HG03460 (cell line): ENCODE measurements at regions not wholly inside any gene's neighbourhood (a gene's known extent, or its start where the extent isn't known, plus 50 kb on each side); places are given as distances from the start of the nearest gene placed in this dataset.

Source experiments
- ATAC-seq: cut with Tn5 transposase; IDR thresholded peaks from one replicate; pipeline ENCODE4 v1.9.1; 2021; ENCODE audit not compliant: unreplicated experiment

DNA sequence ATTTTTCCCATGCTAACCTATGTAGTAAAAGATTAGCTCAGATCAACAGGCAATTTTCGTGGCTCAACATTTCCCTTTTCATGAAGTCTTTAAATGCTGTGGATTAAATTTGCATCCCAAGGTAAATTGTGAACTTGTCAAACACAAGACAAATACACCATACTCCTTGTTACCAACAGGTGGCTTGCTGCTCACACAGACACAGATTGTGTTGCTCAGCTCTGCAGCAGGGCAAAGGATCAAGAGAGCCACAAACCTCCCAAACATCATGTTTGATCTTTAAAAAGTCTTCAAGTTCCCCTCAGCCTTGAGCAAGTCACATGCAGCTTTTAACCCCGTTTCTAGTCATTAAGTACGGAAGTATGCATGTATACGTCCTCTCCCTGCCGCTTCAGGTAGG lies 119.6 kb upstream of the CNTNAP4 start:
- no peak for ATAC-seq

DNA sequence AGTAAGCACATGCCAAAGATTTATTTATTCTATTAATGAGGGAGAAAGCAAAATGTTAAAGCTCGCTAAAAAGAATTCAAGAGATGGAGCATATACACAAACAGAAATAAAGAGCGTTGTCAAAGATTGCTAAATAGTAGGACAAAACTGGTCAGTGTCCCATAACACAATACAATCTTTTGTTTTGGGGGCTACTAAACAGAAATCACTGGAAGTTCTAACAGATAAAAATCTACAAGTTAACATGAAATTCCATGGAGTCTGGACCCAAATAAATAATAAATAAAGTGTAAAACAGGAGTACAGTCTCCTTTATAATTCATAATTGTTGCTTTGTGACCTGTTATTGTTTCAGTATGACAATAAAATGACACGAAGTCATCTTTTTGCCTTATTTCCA lies 115.2 kb upstream of the CNTNAP4 start:
- no peak for ATAC-seq

DNA sequence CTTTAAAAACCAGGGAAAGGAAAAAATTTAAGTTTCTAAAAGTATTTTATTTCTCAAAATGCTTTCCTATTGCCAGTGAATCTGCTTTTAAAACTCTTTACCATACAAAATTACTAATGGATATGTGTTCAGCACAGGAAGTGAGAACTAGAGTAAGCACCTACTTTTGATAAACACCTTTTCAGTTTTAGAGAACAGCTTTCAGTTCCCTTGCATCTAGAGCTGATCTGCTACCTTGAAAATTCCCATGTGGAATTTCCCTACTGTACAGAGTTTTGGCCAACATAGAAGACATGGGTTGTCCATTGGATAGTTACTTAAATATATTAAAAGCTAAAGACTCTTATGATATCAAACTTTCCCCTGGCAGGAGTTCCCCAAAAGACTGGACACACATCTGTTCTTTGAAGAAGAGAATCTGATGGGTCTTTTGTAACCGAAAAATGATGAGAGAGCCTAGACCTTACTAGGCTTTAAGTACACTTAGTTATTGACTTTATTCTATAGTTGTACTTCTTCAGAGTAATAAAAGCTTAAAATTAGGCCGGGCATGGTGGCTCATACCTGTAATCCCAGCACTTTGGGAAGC lies 112.1 kb upstream of the CNTNAP4 start:
- ATAC-seq: no peak

DNA sequence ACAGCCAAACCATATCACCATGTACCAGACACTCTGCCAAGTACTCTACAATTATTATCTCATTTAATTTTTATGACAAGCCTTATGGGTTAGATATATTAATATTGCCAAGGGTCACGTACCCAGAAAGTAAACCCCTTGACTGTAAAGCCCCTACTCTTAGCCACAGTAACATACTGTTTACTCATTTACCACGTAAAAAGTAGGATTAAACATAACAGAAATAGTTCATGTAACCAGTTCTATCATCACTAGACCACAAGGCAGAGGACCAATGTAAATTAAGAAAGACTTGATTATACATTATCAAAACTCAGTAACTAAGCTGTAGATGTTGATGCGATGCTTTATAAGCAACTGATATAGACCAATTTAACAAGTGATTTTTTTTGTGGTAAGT lies 101.5 kb upstream of the CNTNAP4 start:
- peak; percentile 28 for ATAC-seq

DNA sequence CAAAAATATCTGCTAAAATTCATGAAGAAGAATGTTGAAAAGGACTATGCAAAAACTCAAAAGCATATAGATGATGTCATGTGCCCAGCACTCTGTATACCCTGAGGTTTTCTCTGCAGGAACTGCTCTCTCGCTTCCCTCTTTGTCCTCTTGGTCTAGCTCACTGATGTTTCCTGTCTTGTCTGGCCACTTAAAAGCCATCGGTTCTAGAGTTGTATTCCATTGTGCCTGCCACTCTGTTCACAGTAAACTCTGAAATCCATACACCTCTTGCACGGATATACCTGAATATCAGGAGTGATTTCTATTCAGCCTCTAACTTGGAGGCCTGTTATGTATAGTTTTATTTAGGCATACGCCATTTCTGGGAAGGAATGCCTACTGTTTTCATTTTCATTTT lies 101.0 kb upstream of the CNTNAP4 start:
- peak; percentile 95 for ATAC-seq

DNA sequence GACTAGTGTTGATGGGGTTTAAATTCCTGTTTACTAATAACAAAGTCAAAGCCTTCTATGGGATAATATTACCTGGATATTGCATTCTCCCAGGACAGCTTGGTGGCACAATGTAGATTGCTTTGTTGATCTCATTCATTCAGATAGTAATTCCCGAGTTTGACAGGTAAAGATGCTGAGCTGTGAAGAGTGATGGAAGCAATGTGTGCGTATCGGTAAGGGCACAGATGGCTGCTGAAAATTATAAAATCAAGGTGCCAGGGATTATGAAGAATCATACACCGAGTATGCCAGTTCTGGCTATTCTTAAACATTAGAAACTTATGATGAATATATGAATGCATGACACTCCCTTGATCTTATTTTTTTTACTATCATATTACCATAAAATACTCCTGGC lies 100.6 kb upstream of the CNTNAP4 start:
- no peak for ATAC-seq

DNA sequence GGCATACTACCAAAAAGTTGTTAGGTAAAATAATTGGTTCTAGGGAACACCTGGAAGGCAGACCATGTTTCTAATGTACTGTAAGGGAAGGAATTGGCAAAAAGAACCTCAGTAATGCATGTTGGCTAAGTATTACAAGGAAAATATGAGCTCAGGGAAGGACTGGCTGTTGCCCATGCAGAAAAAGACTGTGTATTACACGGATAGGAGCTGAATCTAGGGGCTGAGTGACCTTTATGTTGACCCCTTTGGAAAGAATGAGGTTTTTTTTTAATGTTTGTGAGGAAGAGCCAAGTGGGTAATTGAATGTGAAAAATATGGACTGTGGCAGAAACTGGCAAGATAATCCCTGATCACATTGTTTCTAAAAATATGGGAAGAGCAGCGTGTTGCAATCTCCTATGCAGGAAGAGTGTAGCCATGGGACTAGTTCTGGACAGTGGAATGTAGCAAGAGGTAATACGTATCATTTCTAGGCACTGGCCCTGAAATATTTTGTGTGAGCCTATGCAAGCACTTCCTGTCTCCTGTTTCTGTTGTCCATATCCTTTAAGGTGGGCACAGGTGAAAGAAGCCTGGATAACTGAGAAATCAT lies 95.1 kb upstream of the CNTNAP4 start:
- ATAC-seq: no peak

DNA sequence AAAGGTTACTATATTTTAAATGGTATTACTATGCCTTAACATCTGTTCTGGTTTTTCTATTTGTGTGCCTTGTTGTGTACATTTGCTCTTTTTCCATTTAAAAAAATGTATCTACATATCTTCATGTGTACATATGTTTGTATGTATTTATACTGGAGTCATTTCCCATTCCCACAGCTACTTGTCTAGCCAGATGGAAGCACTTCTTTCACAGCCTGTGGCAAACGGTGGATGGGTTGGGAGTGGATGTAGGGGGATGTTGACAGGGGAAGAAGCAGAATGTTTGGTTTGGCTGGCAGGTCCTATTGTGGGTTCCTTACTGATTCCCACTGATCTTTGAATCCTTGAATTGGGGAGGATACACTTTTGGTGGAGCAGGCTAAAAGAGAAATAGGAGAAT lies 93.6 kb upstream of the CNTNAP4 start:
- no peak for ATAC-seq

DNA sequence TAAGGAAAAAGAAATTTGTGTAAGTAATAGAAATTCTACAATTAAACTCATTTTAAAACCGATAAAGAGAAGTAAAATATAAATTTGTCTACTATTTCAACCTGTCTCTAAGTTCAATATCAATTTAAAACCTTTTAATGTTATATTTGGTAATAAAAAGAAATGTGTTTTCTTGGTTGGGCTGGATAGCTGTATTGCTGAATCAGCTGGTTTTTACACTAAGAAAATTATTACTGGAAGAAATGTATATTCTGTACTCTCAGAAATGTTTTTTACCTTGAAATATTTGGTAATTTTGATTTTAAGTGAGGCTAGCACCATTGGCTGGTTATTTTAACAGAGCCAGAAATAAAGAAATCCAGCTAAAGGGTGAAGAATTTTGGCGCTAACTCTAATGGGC lies 87.1 kb upstream of the CNTNAP4 start:
- ATAC-seq: no peak

DNA sequence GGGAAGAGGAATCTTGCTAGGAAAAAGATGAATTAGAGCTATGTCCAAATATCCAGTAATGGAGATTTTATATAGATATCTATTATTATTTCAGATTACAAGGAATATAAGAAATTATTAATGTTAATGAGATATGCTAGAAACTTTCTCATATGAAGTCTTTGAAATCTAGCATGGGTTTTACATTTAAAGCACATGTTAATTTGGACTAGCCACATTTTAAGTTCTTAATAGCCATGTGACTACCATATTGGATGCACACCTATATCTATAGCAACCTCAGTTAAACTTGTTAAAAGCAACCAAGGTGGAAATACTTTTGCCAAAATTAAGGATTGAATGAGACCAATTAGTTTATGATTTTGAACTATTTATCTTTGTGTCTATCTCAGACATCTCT lies 86.7 kb upstream of the CNTNAP4 start:
- ATAC-seq: no peak

DNA sequence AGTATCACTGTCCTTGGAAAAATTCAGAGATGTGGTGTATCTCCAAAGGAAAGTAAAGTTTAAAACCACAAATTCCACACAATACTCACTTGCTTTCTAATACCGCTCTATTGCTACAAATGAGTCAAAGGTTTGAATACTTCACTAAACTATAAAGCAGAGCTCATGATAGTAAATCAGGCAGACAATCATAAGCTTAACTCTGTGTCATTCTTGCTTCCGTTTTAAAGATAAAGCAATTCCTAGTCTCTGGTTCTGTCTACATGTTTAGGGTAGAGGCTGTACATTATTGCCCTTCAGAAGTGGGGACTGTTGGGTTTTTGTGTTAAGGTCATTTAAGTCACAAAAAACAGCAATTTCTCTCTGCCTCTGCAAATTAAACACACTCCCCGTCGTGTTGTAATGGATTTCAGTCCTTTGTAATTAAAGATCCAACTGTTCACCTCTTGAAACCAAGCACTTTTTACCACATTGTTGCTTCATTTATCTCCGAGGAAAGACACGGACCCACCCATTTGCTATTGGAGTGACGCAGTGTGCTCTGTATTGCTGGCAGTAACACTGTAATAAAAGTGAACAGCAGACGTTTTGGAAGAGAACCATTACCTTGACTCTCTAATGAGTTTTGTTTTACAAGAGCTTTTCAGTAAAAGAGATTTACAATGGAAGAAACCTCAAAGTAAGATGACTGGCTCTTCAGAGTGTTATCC lies 83.1 kb upstream of the CNTNAP4 start:
- ATAC-seq: no peak

DNA sequence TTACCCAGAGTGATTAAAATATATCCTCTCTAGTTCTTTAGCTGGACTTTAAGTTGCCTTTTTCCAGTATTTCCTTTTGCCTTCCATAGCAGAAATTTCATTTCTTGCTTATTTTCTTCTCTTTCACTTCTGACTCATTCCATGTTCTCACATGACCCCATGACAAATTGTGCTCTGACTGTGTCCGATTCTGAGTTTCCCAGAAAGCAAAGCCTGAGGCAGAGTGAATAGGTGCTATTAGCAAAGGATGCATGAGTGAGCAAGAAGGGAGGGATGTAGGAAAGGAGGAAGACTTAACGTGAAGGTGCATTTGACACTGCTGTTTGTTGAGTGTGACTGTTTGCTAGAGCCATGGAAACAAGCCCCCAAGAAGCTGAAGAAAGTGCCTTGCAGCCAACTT lies 82.6 kb upstream of the CNTNAP4 start:
- no peak for ATAC-seq

DNA sequence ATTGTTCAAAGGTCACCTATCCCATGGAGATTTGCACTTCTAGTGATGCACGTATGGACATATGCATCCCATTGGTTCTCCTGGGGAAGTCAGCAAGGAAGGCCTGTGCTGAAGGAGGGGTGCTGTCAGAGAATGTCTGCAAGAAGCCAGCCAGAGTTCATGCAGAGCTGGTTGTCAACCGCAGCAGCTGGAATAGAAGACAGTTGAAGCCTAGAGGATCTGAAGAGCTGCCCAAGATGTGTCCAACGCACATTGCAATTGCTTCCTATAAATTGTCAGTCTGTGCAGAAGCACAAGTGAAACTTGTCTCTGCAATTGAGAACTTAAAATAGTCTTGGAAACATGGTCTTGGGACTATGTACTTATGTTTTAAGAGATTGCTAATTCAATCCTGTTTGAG lies 82.1 kb upstream of the CNTNAP4 start:
- ATAC-seq: no peak

DNA sequence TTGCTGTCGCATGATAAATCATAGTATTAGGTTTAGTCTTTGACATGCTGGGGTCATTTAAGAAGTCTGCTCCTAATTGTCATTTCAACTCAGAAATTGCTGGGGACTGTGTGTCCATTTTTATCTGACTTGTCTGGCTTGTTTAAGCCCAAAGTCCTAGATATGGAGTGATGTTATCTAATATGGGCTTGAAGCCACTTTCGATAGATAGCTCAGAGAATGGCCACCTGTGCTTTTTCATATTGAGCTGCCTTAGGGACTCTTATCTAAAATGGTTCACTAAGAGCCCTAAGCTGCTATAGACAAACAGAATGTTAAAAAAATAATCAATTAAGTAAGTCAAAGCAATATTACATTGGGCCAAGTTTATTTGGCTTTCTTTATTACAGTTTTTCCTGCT lies 81.6 kb upstream of the CNTNAP4 start:
- no peak for ATAC-seq

DNA sequence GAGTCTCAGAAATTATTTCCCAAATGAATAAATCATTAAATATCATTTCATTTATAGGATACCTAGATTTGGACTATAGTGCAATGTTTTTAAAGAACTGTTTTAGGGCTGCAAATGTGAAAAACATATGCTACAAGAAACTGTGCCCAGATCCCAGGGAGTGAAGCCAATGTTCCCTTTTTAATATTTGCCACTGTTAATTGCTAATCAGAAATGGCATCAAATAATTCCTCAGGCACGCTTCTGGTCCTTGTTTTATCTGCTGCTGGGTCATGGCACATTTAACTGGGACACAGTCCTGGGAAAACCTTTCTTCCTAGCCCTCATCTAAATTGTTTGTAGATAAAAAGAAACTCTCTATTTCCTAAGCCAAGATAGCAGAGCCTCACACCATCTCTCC lies 79.3 kb upstream of the CNTNAP4 start:
- no peak for ATAC-seq

DNA sequence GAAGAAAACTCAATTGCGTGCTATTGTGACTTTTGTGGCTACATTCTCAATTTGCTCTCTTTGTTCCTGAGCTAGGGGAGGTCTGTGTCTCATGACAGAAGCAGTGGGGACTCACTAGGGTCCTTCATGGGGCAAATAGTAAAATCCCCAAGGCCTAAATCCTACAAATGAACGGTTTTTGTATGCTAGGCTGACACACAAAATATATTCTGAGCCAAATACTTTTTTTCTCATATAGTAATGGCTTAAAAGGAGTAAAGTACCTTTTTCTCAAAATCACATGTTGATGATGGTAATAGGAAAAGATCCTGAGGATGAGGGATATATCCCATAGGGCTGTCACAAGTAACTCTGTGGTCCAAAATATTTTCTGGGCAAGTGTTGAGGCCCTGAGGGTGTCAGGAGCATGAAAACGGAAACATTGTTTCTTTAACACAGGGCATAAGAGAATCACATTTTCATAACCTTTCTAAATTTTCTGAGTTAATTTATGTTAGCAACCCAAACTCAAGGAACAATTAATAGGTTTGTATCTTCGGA lies 77.5 kb upstream of the CNTNAP4 start:
- ATAC-seq: no peak

DNA sequence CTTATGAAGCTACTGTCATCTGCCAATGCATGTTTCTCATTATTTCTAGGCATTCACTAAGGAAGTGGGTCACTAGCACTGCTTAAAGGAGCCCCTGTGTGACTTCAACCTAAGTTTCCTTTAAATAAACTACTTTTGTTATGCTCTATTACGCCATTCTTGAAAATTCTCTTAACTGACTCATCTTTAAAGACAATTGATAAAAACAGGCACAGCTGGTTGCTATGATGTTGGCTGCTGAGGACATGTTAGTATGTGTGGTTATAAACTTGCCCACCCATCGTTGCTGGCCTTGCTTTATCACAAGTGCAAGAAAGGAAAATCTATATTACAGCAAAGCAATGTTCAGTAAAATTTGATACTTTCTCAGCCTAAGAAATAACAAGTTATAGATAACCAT lies 75.8 kb upstream of the CNTNAP4 start:
- no peak for ATAC-seq

DNA sequence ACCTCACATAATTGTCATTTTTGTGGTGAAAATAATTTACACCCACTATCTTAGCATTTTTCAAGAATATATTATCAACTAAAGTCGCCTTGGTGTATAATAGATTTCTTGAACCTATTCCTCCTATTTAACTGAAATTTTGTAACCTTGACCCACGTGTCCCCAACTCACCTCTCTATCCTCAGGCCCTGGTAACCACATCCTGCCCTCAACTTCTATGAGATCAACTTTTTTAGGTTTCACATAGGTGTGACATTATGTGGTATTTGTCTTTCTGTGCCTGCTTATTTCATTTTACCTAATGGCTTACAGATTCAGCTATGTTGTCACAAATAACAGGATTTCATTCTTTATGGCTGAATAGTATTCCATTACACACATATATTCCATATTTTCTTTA lies 73.0 kb upstream of the CNTNAP4 start:
- ATAC-seq: no peak

DNA sequence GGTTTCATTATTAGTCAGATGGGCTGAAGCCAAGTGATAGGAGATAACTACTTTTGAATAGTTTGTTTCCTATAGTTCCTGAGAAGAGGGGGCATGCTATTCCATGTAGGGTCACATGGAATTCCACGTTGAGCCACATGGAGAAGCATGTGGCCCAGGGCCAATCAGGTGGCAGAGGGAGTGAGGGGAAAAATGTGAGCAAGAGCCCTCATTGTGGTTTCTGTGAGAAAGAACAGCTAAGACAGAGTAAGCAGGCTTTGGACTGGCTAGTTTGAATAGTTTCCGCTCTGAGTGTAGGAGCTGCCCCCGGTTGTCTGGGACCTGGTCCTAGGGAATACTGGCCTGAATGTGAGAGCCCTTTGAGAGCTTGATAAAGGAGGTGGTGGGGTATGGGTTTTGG lies 69.9 kb upstream of the CNTNAP4 start:
- ATAC-seq: no peak

DNA sequence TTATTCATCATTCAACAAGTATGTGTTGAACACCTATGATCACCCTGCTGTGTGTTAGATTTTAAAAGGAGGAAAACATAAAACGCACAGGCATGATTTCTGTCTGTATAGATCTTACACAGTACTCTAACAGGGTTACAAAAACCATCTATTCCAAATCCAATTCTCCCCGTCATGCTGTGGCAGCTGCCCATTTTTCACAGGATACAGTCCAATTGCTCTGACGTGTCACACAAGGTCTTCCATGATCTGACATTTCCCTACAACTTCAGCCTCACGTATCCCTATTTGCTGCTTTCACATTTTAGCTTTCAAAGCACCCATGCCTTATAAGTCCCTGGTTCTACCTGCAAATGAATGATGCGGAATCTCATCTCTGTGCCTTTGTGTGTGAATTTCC lies 67.0 kb upstream of the CNTNAP4 start:
- no peak for ATAC-seq

DNA sequence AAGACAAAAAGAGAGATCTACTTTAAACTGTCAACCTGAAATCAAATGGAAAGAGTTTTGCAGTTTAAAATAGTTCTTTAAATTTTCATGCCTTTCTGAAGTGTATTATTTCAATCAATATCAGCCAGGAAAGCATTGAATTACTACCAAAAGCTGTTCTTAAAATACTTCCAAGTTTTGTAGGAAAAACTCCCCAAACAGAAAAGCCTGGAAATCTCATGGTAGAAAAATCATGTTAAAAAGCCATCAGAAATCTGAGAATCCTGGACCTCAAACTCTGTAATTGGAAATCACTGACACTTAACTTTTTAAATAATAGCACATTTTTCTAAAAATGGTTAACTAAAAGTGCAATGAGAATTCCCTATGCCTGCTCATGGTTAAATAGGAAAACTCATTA lies 63.3 kb upstream of the CNTNAP4 start:
- no peak for ATAC-seq

DNA sequence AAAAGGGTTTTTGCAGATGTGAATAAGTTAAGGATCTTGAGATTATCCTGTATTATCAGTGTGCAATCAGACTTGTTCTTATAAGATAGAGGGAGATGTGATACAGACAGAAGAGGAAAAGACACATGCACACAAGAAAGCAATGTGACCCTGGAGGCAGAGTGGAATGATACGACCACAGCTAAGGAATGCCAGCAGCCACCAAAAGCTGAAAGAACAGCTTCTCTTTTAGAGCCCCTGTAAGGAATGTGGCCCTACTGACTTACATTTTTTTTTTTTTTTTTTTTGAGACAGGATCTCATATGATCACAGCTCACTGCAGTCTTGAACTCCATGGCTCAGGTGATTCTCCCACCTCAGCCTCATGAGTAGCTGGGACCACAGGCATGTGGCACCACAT lies 62.3 kb upstream of the CNTNAP4 start:
- no peak for ATAC-seq

DNA sequence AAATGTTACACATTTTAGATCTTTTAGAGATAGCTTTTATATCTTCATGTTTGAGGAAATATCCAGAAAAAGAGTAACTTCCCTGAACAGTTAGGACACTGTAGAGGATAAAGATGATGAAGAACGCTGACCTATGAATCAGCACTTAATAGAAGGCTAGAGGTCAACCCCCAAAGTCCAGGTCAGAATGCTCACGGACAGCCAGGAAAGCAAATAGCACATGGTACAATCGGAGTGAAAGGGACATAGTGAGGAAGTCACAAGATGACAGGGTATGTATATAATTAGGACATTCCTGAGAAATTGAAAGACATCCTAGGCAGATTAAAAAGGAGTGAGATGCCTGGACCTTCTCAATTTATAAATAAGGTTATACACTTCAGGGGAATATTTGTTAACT lies 55.1 kb upstream of the CNTNAP4 start:
- ATAC-seq: no peak
